Endothelial cell of umbilical vein (primary cell): ENCODE measurements at regions not wholly inside any gene's neighbourhood (a gene's known extent, or its start where the extent isn't known, plus 50 kb on each side); places are given as distances from the start of the nearest gene placed in this dataset.

Experiments
- BruUV-seq: library from RNA; stranded (reverse); fragments of 400-500 nt; replicated peaks from 2 replicates; lab custom pipeline; 2021; lab: Mats Ljungman, UMichigan
- CTCF ChIA-PET: fragments of 300-600, 350-600 bp; sonication (Branson Sonifier 250); formaldehyde crosslinking; loops from one replicate; lab custom pipeline; 2021; ENCODE audit warnings: antibody characterized with exemption, inconsistent platforms; lab: Charles Lee
- POLR2A ChIA-PET: fragments of 300-600, 350-600 bp; sonication (Branson Sonifier 250); formaldehyde crosslinking; loops from one replicate; lab custom pipeline; 2021; ENCODE audit warnings: antibody characterized with exemption, inconsistent platforms; lab: Charles Lee
- DNase-seq: peaks from one replicate; pipeline ENCODE4 v3.0.0-alpha.2; 2011; ENCODE audit warnings: low read depth, low spot score
- FAIRE-seq: peaks from 2 replicates; lab custom pipeline; 2011; peaks lifted over from hg19 to GRCh38; lab: Jason Lieb, UNC
- H2AFZ ChIP-seq: 2 replicates; pipeline ENCODE4 v1.6.0; 2012; ENCODE audit warnings: low read depth, low read length, control low read depth, inconsistent platforms
- H3K27ac ChIP-seq: 2 replicates; pipeline ENCODE4 v1.5.1; 2011; ENCODE audit warnings: low read depth, mild to moderate bottlenecking, control low read depth, low read length, moderate library complexity; ENCODE audit not compliant: insufficient read depth
- H3K27me3 ChIP-seq, 2 experiments: 2 replicates each; pipeline versions ENCODE4 v1.6.0 to v1.6.1; 2011; ENCODE audit warnings: low read length in 2 of 2, mixed read lengths in 1 of 2; ENCODE audit not compliant: control insufficient read depth in 2 of 2, insufficient read depth in 2 of 2
- H3K36me3 ChIP-seq, 2 experiments: 2 replicates in 1 of 2; 3 replicates in 1 of 2; pipeline ENCODE4 v1.5.1; 2011; ENCODE audit warnings: low read length in 2 of 2, mild to moderate bottlenecking in 1 of 2, moderate library complexity in 1 of 2; ENCODE audit not compliant: control insufficient read depth in 2 of 2, insufficient read depth in 2 of 2; ENCODE audit errors: extremely low read depth in 1 of 2
- H3K4me1 ChIP-seq: 3 replicates; pipeline ENCODE4 v1.5.1; 2011; ENCODE audit warnings: mild to moderate bottlenecking, low read length; ENCODE audit not compliant: control insufficient read depth, insufficient read depth; ENCODE audit errors: extremely low read depth
- H3K4me2 ChIP-seq: 2 replicates; pipeline ENCODE4 v1.6.1; 2011; ENCODE audit warnings: low read length, control low read depth, mixed read lengths; ENCODE audit not compliant: insufficient read depth
- H3K4me3 ChIP-seq, 3 experiments: fragments of 200-600 bp in 1 of 3; sonication (generic), shearing (Covaris generic) in 1 of 3; replicated peaks in 1 of 3; 2 replicates each; pipeline ENCODE4 v1.5.1; 2011 to 2016; ENCODE audit warnings: control low read depth in 3 of 3, low read length in 3 of 3, mild to moderate bottlenecking in 2 of 3, inconsistent platforms in 1 of 3, low read depth in 1 of 3, moderate library complexity in 1 of 3; ENCODE audit not compliant: insufficient read depth in 1 of 3
- H3K79me2 ChIP-seq: 2 replicates; pipeline ENCODE4 v1.6.0; 2012; ENCODE audit warnings: low read length, inconsistent platforms; ENCODE audit not compliant: control insufficient read depth, insufficient read depth
- H3K9ac ChIP-seq: replicated peaks from 2 replicates; pipeline ENCODE3; 2011; ENCODE audit warnings: low read length, control low read depth; ENCODE audit not compliant: insufficient read depth; ENCODE audit errors: extremely low read depth
- H3K9me1 ChIP-seq: replicated peaks from 3 replicates; pipeline ENCODE4 v1.6.0; 2011; ENCODE audit warnings: mild to moderate bottlenecking, low read length; ENCODE audit not compliant: control insufficient read depth, insufficient read depth; ENCODE audit errors: extremely low read depth
- H3K9me3 ChIP-seq: replicated peaks from 2 replicates; pipeline ENCODE4 v1.5.1; 2012; ENCODE audit warnings: low read length, inconsistent platforms; ENCODE audit not compliant: control insufficient read depth, insufficient read depth
- H4K20me1 ChIP-seq: replicated peaks from 2 replicates; pipeline ENCODE3; 2011; ENCODE audit warnings: mild to moderate bottlenecking, low read length; ENCODE audit not compliant: control insufficient read depth, insufficient read depth; ENCODE audit errors: extremely low read depth
- CTCF ChIP-seq, 2 donors: IDR thresholded peaks; 1 replicate in 1 of 2; 2 replicates in 1 of 2; pipeline ENCODE4 v1.5.1; 2011; ENCODE audit warnings: low read length in 2 of 2, mild to moderate bottlenecking in 2 of 2, moderate library complexity in 2 of 2, control low read depth in 1 of 2, inconsistent platforms in 1 of 2, low read depth in 1 of 2; ENCODE audit not compliant: insufficient read depth in 1 of 2; ENCODE audit errors: extremely low read depth in 1 of 2
- EZH2 ChIP-seq: IDR thresholded peaks from 2 replicates; pipeline ENCODE4 v1.6.1; 2012; ENCODE audit warnings: borderline replicate concordance, low read depth, mild to moderate bottlenecking, moderate library complexity, low read length, inconsistent platforms; ENCODE audit not compliant: severe bottlenecking
- FOS ChIP-seq: IDR thresholded peaks from 2 replicates; pipeline ENCODE4 v1.6.1; 2011; ENCODE audit warnings: mild to moderate bottlenecking, low read length, moderate library complexity, borderline replicate concordance; ENCODE audit not compliant: insufficient read depth
- GATA2 ChIP-seq: IDR thresholded peaks from 2 replicates; pipeline ENCODE4 v1.7.0; 2011; ENCODE audit warnings: low read depth, mild to moderate bottlenecking, moderate library complexity, mixed read lengths, low read length; ENCODE audit not compliant: insufficient read length, insufficient read depth
- JUN ChIP-seq: IDR thresholded peaks from 2 replicates; pipeline ENCODE4 v1.6.1; 2011; ENCODE audit warnings: borderline replicate concordance, low read depth; ENCODE audit not compliant: insufficient read length, insufficient read depth
- MYC ChIP-seq: IDR thresholded peaks from one replicate; pipeline ENCODE4 v1.6.1; 2011; ENCODE audit warnings: mild to moderate bottlenecking, low read depth, low read length
- POLR2A ChIP-seq: IDR thresholded peaks from 2 replicates; pipeline ENCODE4 v1.6.1; 2012; ENCODE audit warnings: low read depth, mild to moderate bottlenecking, control low read depth, low read length
- POLR2AphosphoS5 ChIP-seq: IDR thresholded peaks from 2 replicates; pipeline ENCODE4 v1.6.1; 2012; ENCODE audit warnings: low read depth, mild to moderate bottlenecking, control low read depth, low read length, moderate library complexity; ENCODE audit not compliant: insufficient read depth
- dilution Hi-C: fragments of 300-500 bp; cut with MboI; formaldehyde crosslinking; loops from one replicate; pipeline ENCODE4 v1.15.0; 2019; ENCODE audit warnings: low sequenced_read_pairs; ENCODE audit not compliant: extremely low pct_ligation_motif_present
- intact Hi-C: fragments of 100-400 bp; cut with micrococcal nuclease; formaldehyde crosslinking; loops from one replicate; pipeline ENCODE4 v1.10.0; 2022
- TF ChIP-seq, protein P1 (sequence below): IDR thresholded peaks from 2 replicates; pipeline ENCODE4 v1.6.1; 2011; ENCODE audit not compliant: insufficient read depth, insufficient read length

GRCh38 chr1:55276671-55277376 lies 61.7 kb upstream of the USP24 start:
- H3K27ac ChIP-seq = no peak overlapping the region
- H3K9me3 ChIP-seq = no peaks in the 10 kb centered on the region
- TF ChIP-seq POLR2A (no peak), POLR2AphosphoS5 (no peak), EZH2 (no peak), FOS (no peak), MYC (no peak), GATA2 (no peak), JUN (no peak), CTCF (IDR thresholded peaks at IDR 0.05; ENCODE audit: extremely low read depth in 1 of 2, insufficient read depth in 1 of 2, low read depth in 1 of 2, low read length in 2 of 2) (no peak)
- TF ChIP-seq, protein P1, sequence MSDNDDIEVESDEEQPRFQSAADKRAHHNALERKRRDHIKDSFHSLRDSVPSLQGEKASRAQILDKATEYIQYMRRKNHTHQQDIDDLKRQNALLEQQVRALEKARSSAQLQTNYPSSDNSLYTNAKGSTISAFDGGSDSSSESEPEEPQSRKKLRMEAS = no peak
- no peaks in the 10 kb centered on the region for H3K27me3 ChIP-seq
- dilution Hi-C loops = no loop called here
- no peak overlapping the region for H3K4me3 ChIP-seq
- H3K9me1 ChIP-seq = no peaks in the 10 kb centered on the region
- no TSS peak for BruUV-seq
- FAIRE-seq (no peak), DNase-seq (no peak)
- ChIA-PET CTCF (interaction anchor here (0.6 to 3.8 kb wide), 24 partner anchors 9 to 1308 kb away, joined by 3 to 82 read pairs (median 6); no protein-coding TSS in a partner anchor), POLR2A (no interaction called here)
- no peaks in the 10 kb centered on the region for H4K20me1 ChIP-seq
- no peaks in the 10 kb centered on the region for H3K79me2 ChIP-seq
- no peak overlapping the region for H3K9ac ChIP-seq
- peak overlapping the region; percentile 68 for H2AFZ ChIP-seq
- peaks cover 15% of the 10 kb centered on the region for H3K4me1 ChIP-seq
- peak overlapping the region; percentile 34 for H3K4me2 ChIP-seq
- intact Hi-C loops = loop anchor here (1.0 to 2.0 kb wide), 4 partner anchors 62 to 206 kb away; partner anchors contain the start of gene USP24
- no peaks in the 10 kb centered on the region for H3K36me3 ChIP-seq
